GM12864 (cell line): ENCODE measurements at regions not wholly inside any gene's neighbourhood (a gene's known extent, or its start where the extent isn't known, plus 50 kb on each side); places are given as distances from the start of the nearest gene placed in this dataset.
"Not testable (repeated sequence)": the region's sequence is repeated elsewhere in the genome, so short reads cannot be mapped to it uniquely, and the experiment has no call there.

ENCODE experiments used
- DNase-seq: peaks from one replicate; pipeline ENCODE4 v3.0.0-alpha.2; 2011; ENCODE audit warnings: low read depth
- H3K4me3 ChIP-seq: 2 replicates; pipeline ENCODE4 v1.5.1; 2011; ENCODE audit warnings: mild to moderate bottlenecking, low read depth, low read length, control low read depth
- TF ChIP-seq, protein P1 (sequence below): IDR thresholded peaks from 2 replicates; pipeline ENCODE4 v1.5.1; 2011; ENCODE audit warnings: low read depth, mild to moderate bottlenecking, moderate library complexity, low read length, control low read depth, inconsistent platforms; ENCODE audit errors: missing control alignments

DNA sequence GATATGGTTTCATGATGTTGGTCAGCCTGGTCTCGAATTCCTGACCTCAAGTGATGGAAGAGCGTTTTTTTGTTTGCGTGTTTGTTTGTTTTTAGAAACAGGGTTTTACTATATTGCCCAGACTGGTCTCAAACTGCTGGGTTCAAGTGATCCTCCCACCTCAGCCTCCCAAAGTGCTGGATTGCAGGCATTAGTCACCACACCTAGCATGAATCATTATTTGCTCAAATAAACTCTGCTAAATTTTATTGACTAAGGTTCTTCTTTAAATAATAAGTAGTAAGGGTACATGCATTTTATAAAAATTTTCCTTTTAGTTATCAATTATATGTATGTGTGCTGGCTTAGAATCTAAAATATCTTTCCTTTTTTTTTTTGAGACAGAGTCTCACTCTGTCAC lies 52.9 kb downstream of the ZBTB9 start:
- TF ChIP-seq, protein P1, sequence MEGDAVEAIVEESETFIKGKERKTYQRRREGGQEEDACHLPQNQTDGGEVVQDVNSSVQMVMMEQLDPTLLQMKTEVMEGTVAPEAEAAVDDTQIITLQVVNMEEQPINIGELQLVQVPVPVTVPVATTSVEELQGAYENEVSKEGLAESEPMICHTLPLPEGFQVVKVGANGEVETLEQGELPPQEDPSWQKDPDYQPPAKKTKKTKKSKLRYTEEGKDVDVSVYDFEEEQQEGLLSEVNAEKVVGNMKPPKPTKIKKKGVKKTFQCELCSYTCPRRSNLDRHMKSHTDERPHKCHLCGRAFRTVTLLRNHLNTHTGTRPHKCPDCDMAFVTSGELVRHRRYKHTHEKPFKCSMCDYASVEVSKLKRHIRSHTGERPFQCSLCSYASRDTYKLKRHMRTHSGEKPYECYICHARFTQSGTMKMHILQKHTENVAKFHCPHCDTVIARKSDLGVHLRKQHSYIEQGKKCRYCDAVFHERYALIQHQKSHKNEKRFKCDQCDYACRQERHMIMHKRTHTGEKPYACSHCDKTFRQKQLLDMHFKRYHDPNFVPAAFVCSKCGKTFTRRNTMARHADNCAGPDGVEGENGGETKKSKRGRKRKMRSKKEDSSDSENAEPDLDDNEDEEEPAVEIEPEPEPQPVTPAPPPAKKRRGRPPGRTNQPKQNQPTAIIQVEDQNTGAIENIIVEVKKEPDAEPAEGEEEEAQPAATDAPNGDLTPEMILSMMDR, result no peak
- DNase-seq, result no peak
- H3K4me3 ChIP-seq, result no peak overlapping the region

DNA sequence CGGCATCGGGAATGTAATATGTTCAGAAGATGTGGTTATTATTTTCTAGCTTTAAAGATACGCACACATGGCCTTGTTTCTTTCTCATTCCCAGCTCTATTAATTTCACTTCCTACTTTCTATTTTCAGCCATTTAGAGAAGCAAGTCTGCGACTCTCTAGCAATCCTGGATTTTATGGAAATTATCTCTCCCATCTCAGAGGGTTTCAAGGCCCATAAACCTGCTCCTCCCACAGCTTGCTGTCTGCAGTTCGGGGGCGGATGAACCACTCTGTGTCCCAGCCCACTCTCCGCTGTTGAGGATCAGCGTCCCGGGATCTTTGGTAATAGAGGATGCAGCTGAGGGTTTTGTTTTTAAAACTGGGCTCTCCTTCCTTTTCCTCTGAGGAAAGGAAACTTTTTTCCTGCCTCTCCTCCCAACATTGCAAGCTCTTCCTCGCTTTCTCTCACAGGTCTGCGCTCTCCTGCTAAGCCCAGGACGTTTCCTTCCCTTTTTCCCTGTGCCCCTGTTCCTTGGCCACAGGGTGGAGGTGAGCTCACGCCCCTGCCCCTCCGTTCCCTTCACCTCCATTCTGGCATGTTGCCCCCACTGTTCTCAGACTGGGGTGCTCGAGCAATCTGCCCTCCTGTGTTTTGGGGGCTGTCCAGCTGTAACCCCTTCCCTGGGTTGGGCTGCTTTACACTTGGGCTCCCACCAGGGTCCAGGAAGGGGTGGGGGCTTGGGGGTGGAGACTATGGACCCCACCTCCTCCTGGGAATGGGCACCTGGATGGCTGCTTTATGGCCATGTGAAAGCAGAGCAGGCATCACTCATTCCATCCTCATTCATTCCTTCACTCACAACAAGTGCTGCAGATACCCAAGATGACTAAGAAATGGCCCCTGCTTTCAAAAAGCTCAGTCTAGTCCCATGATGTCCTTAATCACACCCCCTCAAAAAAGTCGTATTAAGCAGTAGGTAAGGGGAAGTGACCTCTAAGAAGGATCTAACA lies 54.9 kb downstream of the ZBTB9 start:
- H3K4me3 ChIP-seq, result no peak overlapping the region; the same call in 1 of the 2 replicates
- TF ChIP-seq, protein P1, result no peak
- DNase-seq, result no peak

- no peak for DNase-seq
- TF ChIP-seq, protein P1, result peak; percentile 48
- no peak overlapping the region for H3K4me3 ChIP-seq
These were observed 58.8 kb downstream of the ZBTB9 start for GRCh38 chr6:33513213-33513612.

- TF ChIP-seq, protein P1, result no peak
- H3K4me3 ChIP-seq, result no peak overlapping the region
- DNase-seq, result no peak
These were observed 62.4 kb downstream of the ZBTB9 start for GRCh38 chr6:33516726-33517125.

DNA sequence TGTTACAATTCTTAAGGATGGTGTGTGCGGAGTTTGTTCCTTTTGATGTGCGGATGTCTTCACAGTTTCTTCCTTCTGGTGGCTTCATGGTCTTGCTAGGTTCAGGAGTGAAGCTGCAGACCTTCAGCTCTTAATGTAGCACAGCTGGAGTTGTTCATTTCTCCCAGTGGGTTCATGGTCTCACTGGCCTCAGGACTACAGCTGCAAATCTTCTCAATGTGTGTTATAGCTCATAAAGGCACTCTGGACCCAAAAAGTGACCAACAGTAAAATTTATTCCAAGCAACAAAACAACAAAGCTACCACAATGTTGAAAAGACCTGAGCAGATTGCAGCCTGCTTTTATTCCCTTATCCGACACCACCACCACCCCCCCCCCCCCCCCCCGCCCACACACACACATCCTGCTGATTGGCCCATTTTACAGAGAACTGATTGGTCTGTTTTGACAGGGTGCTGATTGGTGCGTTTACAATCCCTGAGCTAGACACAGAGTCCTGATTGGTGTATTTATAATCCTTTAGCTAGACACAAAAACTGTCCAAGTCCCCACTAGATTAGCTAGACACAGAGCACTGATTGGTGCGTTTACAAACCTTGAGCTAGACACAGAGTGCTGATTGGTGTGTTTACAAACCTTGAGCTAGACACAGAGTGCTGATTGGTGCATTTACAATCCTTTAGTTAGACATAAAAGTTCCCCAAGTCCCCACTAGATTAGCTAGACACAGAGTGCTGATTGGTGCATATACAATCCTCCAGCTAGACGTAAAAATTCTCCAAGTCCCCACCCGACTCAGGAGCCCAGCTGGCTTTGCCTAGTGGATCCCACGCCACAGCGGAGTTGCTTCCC lies 59.2 kb downstream of the BAK1 start:
- H3K4me3 ChIP-seq, DNase-seq: not testable (repeated sequence)

DNA sequence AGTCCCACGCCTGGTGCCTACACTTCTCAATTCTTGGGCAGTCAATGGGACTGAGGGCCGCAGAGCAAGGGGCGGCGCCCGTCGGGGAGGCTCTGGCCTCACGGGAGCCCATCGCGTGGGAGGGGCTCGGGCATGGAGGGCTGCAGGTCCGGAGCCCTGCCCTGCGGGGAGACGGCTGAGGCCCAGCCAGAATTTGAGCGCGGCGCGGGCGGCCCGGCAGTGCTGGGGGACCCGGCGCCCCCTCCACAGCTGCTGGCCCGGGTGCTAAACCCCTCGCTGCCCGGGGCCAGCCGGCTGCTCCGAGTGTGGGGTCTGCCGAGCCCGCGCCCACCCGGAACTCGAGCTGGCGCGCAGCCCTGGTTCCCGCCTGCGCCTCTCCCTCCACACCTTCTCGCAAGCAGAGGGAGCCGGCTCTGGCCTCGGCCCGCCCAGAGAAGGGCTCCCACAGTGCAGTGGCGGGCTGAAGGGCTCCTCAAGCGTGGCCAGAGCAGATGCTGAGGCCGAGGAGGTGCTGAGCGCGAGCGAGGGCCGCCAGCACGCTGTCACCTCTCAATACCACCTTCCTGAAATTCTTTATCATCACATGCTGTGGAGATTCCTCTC lies 58.5 kb downstream of the BAK1 start:
- no peak overlapping the region for H3K4me3 ChIP-seq
- TF ChIP-seq, protein P1, result no peak
- no peak for DNase-seq
